HG03520 (cell line): ENCODE measurements at regions not wholly inside any gene's neighbourhood (a gene's known extent, or its start where the extent isn't known, plus 50 kb on each side); places are given as distances from the start of the nearest gene placed in this dataset.
"Not testable (repeated sequence)": the region's sequence is repeated elsewhere in the genome, so short reads cannot be mapped to it uniquely, and the experiment has no call there.

Experiments
- ATAC-seq: cut with Tn5 transposase; IDR thresholded peaks from one replicate; pipeline ENCODE4 v1.9.1; 2021; ENCODE audit warnings: mild to moderate bottlenecking, moderate library complexity; ENCODE audit not compliant: unreplicated experiment

- ATAC-seq, result no peak
Observed at GRCh38 chr11:8772571-8773519, 90.3 kb downstream of the RPL27A start.

DNA sequence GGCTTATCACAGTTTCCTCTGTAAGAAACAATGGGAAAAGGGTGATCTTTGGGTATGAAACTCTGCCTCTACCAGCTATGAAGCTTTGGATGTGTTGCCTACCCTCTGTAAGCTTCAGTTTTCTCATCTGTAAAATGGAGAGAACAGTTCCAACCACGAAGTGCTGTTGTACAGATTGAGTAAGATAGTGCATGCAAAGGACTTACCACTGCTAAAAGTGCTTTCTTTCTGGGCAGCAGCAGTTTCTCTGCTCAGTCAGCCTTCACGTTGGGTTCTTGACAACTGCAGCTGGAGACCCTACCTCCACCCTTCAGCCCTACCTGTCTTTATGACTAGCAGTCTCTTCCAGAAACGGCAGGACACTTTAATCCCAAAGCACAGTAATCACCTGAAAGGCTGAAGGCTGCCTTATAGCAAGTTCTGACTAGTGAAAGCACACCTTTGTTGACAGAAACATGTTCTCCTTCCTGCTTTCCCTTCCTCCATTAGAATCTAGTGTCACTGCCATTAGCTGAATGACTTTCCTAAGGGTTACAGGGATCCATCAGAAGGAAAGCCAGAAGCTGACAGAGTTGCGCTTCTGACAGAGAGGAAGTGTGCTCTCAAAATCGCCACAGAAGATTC, 91.4 kb downstream of the RPL27A start:
- no peak for ATAC-seq

DNA sequence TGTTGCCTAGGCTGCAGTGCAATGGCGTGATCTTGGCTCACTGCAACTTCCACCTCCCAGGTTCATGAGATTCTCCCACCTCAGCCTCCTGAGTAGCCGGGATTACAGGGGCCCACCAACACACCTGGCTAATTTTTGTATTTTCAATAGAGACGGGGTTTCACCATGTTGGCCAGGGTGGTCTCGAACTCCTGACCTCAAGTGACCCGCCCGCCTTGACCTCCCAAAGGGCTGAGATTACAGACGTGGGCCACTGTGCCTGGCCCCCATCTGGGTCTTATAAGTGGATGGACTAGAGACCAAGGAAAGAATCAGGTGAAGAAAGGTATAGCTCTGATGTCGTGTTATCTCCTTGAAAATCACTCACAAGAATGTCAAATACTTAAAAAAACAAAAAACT, 92.3 kb downstream of the RPL27A start:
- ATAC-seq, result not testable (repeated sequence)

GRCh38 chr11:8775332-8775731, 92.7 kb downstream of the RPL27A start:
- ATAC-seq, result no peak

DNA sequence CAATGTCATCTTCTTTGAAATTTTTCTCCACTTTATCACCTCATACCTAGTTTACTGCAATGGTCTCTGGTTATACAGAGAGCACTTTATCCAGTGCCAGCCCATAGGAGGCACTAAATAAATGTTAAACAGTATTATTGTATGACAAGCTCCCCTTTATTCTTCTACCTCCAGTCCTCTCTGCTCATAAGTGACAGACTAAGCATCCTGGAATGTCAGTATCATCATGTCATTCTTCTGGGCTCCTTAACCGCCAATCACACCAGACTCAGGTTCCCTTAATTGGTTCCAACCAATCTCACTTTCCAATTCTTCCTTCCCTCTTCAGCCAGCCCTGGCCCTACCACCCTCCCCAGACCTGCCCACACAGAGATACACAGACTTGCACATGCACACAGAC, 93.1 kb downstream of the RPL27A start:
- ATAC-seq, result no peak

DNA sequence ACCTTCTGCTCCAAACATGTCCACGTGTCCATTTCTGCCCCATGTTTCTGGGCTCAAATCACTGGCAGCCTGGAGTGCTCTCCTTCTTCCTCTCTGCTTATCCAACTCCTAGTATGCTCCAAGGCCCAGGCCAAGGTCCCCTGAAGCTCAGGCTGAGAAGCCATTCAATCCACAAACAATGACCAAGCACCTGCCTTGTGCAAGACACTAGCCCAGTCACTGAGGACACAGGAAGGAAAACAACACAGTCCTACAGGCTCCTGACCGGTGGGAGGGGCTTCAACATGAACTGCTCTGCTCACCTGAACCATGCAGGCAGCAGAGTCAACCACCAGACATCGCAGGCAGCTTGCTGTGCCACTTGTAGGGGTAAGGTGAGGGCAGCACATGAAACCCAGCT, 93.6 kb downstream of the RPL27A start:
- no peak for ATAC-seq

DNA sequence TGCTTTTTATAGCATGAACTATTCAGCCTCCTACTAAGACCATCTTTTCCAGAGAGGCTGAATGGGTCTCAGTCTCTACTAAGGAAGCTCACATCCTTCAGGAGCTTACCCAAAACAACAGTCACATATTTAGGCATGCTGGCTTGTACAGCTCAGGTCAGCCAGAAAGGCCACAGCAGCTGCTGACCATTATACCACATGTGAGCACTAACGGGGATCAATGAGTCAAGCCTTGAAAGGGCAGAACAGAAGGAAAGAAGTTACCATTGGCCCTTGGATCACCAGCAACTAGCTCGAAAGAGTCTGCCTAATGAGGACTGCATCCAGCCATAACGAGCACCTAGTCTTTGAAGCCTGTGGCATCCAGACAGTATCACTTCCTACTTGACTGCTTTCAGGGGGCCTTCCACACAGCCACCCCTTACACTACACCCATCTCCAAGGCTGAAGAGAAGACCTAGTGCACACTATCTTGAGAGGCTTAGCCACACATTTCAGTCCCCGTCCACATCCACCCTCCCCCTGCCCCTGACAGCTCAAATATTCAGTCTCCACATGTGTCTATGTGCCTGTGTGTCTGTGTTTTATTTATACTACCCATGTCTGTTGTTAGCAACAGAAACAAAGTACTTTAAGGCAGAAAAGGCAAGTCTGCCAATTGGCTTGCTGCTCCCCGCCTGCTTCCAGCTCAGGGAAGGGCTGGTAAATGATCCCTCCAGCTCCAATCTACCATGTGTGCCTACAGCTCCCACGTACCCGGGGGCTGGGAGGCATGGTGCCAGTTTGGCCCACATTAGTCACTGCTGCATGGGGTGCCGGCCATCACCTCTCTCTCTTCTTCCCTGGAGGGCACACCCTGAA, 95.5 kb downstream of the RPL27A start:
- ATAC-seq, result no peak

- ATAC-seq, result no peak
Observed at GRCh38 chr11:8779107-8779506, 96.5 kb downstream of the RPL27A start.

DNA sequence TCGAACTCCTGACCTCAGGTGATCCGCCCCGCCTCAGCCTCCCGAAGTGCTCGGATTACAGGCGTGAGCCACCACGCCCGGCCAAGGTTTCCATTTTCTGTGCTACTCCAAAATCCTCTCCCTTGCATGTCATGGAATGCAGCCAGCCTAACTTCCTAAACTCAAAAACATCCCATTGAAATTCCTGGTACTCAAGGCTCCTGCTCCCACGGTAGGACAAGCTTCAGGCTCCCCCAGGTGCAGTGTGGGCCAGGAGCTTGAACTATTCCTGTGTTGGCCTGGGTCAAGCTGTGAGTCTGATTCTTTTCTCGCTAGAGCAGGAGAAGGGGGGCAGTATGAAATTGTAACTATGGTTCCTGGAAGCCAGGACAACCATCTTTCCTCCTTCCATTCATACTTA, 97.1 kb downstream of the RPL27A start:
- no peak for ATAC-seq

DNA sequence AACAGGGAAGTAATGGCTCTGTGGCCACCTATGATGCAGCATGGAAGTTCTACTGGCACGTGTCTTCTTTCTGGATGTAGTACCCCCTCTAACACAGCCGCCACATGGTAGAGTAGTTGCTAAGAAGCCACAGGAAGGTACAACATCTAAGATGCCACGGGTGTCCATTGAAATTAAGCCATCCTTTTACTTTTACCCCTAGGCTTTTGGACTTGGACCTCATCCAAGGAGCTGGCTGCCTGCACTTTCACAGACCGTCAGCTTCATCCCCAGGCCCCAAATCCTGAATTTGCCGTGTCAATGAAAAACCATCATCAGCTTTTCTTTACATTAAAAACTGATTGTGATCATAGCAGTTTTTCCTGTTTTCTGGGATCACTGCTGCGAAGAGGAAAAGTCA, 102.4 kb downstream of the RPL27A start:
- ATAC-seq, result no peak

- ATAC-seq, result no peak
Observed at GRCh38 chr11:8785457-8785856, 102.9 kb downstream of the RPL27A start.

- no peak for ATAC-seq
Observed at GRCh38 chr11:8785998-8786397, 103.4 kb downstream of the RPL27A start.

DNA sequence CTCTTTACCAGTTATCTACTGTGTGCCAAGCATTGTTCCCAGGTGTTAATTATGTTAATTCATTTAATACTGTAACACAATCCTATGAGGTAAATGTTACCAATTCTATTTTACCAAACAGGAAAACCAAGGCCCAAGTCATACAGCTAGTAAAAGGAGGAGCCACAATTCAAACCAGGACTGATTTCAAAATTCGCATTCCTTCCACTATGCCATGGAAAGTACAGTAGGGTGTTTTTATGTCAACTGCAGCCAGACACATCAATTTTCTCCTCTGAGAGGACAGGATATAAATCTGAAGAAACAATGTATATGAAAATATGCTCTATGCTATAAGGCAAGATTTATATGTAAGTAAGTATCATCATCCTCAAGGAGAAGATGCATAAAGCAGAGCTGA, 104.3 kb downstream of the RPL27A start:
- no peak for ATAC-seq

DNA sequence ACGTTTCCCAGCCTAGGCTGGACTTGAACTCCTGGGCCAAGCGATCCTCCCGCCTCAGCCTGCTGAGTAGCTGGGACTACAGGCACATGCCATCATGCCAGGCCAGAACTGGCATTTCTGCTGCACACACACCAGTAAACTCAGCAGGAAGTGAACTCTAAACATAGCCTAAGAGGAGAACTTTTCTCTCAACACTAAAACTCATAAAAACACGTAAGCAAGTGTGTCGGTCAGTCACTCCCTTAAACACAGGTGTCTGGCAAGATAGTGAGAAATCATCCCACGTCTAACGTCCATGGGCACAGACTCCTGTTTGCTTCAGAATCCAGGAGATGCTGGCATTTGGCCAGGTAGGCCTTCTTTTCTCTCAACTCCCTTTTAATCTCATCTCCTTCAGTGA, 104.8 kb downstream of the RPL27A start:
- ATAC-seq, result no peak

DNA sequence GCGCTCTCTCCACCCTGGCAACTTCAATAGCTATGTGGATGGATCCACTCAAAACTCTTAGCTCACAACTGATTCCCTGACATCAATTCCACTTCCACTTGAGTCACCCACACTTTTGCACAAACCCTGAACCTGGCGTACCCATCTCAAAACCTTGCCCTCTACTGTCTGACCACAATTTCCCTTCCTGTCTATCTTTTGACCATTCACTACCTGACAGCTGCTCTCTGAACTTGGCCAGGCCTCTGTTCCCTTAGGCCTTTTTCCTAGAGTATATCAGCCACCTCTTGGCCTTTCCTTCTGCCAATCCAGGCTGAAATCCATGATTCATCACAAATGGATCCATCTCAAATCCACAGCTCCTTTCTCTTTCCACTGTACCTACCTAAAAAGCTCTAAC, 106.0 kb downstream of the RPL27A start:
- ATAC-seq, result no peak

DNA sequence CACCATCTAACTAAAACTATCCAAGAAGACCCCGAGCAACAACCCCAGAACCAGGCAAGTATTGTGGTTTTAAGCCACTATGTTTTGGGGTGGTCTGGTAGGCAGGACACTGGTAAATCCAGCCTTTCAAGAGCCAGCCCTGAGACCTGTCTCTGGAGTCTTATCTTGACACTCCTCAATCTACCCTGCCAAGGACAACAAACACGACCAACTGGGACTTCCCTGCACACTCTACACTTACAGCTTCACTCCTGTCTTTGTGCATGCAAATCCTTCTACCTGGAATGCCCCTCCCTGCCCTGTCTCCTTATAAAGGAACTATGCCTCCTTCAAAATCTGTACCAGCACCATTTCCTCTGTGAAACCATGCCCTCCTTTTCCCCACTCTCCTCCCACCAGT, 107.3 kb downstream of the RPL27A start:
- no peak for ATAC-seq

DNA sequence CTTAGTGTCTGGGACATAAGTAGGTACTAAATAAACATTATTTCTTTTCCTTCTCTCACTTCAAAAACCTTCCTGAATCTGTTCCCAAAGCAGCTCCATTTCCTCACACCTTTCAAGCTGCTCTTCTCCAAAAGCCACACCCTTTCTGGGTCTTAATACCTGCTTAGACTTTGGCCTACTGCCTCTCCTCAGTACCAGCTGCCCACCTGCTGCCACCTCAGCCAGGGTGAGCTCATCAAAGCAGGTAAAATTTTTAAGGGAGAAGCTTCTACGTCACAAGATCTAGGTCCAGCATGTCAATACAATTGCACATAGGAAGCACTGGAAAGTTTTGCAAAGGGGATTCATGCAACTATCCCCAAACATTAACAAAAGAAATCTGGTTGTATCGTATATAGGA, 108.4 kb downstream of the RPL27A start:
- ATAC-seq, result no peak

- no peak for ATAC-seq
Observed at GRCh38 chr11:8792710-8793109, 110.1 kb downstream of the RPL27A start.

DNA sequence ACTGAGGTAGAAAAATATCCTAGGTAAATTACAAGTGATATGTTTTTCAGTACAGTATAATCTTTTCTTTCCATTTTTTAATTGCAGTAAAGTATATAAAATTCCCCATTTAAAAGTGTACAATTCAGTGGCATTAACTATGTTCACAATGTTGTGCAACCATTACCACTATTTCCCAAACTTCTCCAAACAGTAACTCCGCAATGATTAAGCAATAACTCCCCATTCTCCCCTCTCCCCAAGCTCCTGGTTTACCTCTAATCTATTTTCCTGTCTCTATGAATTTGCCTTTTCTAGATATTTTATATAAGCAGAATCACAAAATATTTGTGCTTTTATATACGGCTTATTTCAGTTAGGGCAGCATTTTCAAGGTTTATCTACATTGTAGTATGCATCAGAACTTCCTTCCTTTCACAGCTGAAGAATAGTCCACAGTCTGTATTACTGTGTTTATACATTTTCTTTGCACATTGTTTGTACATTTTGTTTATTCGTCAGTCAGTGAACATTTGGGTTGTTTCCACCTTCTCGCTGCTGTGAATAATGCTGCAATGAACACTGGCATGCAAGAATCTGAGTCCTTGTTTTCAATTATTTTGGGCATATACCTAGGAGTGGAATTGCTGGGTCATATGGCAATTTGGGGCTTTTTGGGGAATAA, 110.7 kb downstream of the RPL27A start:
- ATAC-seq, result no peak

DNA sequence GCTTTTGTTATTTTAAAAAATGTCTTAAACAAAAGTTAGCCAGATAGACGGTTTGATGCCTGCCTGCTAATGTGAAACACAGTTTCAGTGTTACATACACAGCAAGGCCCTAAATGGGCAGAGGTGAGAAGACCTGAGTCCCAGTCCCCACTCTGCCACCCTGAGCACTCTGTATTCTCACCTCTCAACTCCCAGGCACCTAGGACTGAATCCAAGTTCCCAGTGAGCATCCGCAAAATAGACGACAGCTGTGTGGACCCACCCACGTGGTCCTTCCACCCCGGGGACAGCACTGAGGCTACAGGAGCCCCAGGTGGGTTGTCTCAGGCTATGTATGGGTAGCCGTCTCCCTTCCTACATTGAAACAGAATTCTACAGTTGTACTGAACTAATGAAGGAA, 111.5 kb downstream of the RPL27A start:
- no peak for ATAC-seq

GRCh38 chr11:8794677-8795103, 112.1 kb downstream of the RPL27A start:
- ATAC-seq, result no peak
